NCI-H146 treated with DMSO at 0.1 percent for 48 hours (cell line): ENCODE measurements at regions not wholly inside any gene's neighbourhood (a gene's known extent, or its start where the extent isn't known, plus 50 kb on each side); places are given as distances from the start of the nearest gene placed in this dataset.
A peak's percentile ranks its signal among the peaks of the same experiment; 100 is the strongest.

Source experiments
- DNase-seq: peaks from one replicate; lab custom pipeline; 2025; ENCODE audit not compliant: unreplicated experiment; lab: John Stamatoyannopoulos, UW

DNA sequence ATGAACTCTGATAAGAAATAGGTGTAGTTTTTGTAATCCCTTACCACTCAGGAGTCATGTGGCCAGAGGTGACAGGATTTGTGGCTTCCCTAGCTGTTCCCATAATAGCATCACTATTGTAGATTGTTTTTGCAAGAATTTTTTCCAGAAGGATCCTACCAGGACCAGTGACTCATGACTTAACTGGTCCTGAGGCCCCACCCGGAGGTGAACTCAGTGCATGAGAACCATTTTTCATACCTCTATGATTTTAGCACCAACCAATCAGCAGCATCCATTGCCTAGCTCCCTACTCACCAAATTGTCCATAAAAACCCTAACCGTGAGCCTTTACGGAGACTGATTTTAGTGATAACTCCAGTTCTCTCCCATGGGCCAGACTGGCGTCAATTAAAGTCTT, 484.8 kb downstream of the PSAT1 start:
- no peak for DNase-seq

DNA sequence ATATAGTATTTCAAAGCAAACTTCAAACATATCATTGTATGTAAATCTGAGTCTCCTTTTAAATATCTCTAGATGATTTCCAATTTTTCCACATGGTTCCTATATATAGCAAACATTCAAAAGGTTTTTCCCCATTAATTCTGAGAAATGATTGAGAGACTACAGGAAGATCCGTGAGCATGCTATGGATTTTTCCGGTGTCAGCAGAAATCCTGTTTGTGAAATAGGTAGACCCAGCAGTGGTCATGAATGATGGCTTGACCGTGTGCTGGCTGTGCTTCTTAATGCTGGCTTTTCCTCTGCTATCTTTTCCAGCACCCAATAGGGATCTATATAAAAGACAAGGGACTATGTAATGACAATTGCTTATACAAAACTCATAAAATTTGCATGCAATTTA, 485.3 kb downstream of the PSAT1 start:
- DNase-seq, result no peak

DNA sequence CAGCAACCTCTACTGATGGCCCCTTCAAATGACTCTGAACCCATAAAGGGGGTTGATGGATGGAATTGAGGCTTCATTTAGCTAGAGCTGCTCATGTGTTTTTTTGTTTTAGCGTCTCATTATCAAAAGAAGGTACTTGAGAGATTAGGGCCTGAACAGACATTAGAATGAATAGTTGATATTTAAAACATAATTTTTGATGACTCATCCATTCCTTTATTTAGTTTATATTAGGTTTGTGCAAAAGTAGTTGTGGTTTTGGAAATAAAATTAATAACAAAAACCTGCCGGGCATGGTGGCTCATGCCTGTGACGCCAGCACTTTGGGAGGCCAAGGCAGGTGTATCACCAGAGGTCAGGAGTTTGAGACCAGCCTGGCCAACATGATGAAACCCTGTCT, 485.9 kb downstream of the PSAT1 start:
- no peak for DNase-seq

DNA sequence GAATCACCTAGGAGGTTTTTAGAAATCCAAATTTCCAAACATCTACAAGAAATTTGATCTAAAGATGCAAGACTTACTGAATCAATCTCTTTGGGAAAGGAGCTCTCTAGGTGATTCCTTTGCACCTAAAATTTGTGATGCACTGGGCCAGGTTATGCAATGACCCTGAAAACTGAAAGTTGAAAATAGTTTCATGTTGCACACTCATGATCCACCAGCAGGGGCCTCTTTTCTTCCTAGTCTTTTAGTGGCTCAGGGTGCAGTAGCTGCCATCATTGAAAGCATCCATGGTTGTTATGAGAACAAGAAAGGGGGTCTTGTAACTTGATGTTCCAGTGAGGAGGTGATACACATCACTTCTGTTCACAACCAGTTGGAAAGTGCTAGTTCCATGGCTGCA, 486.8 kb downstream of the PSAT1 start:
- DNase-seq, result no peak

DNA sequence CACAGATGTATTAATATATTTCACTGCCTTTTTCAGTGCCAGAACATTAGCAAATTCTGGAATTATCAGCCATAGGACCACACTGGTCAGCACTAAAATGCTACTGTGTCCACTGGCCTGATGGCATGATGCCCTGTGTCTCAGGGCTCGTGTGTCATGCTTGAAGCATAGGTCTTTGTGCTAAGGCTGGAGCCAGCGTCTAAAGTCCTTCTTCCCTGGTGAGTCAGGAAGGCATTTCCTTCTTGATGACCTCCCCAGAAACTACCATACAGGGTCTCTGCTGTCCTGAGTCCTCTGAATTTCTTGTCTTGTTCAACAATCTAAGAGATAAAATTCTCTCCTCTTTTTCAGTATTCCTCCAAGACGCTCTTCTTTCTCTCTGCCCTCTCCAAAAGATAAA, 489.9 kb downstream of the PSAT1 start:
- no peak for DNase-seq

DNA sequence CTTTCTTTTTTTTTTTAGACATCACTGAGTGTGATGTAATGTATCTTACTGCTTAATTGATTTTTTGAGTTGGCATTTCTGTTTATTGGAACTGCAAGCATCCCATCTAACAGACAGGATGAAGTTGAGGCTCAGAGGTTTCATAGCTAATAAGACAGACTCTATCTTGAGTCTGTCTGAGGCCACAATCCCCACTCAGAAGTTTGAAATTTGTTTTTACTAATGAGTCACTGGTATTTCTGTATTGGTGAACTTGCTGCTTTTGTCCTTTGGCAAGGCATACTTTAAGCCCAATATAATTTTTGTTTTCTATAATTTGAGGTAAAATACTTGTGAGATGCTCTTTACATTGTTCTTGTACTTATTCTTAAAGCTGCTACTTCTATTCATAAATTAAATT, 491.2 kb downstream of the PSAT1 start:
- DNase-seq, result no peak

DNA sequence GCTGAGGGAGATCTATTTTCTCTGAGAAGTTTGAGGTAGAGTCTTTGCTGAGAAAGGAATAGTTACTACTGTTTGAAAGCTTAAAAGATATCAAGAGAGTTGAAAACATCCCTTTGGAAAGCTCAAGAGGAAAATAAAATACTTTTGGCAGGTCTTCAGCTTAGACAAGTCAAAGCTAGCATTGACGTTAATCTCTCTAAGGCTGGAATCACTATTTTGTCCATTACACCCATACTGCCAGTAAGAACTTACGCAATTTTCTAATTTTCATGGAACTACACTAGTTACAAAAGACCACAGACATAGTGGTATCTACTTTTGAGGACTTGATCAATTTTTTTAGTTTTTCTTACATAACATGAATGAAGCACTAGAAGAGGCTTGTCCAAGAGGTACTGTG, 494.9 kb downstream of the PSAT1 start:
- DNase-seq, result no peak

DNA sequence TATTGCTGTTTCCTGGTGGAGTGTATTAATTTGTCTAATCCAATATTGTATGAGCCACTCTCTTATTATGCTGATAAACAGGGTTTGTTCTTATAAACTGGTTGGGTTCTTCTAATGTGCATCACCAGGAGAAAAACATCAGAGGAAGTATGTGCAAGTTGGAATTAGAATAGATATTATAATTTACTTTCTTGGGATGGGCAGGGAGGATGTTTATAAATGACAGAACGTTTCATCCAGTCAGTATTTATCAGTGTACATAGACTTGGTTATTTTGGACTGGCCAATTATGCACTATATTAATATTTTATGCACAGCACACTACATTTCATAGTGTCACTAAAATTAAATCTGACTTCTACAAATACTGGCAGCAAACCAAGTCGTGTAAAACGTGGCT, 495.8 kb downstream of the PSAT1 start:
- DNase-seq, result no peak

DNA sequence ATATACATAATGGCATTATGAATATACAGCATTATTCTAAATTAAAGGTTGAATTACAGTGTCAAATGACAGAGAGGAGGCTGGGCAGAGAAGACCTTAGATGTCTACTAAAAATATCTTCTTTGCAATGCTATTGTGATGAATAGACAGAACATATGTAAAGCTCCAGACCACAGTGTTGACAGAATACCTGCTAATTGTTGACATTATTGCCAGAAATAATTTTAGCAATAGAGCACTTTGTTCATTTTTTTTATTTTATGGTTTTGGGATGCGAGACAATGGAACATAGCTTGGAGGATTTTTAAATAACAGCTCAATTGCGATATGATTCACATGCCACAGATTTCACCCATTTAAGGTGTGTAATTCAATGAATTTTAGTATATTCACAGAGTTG, 508.8 kb downstream of the PSAT1 start:
- DNase-seq, result no peak

DNA sequence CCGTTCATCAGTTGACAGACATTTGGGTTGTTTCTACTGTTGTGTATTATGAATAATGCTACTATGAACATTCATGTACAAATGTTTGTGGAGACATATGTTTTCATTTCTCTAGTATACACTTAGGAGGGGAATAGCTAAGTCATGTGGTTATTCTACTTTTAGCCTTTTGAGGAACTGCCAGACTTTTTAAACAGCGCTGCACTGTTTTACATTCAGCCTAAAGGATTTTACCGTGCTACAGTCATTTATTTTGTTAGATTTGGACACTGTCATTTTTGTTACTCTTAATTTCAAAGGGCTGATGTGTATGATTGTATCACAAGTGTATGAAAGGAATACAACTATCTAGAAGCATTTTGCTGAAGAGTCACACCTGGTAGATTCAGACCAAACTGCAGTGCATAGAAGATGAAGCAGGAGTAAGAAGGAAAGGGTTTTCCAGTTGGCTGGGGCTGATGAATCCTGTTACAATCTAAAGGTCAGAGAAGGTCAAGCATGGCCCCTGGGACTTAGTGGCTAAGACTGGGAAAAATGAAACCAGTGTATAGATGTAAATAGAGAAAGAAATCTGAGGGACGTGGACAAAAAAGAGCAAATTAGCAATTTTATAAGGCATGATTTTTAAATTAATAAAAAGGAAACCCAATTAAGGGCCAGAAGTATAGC, 509.7 kb downstream of the PSAT1 start:
- DNase-seq, result no peak

DNA sequence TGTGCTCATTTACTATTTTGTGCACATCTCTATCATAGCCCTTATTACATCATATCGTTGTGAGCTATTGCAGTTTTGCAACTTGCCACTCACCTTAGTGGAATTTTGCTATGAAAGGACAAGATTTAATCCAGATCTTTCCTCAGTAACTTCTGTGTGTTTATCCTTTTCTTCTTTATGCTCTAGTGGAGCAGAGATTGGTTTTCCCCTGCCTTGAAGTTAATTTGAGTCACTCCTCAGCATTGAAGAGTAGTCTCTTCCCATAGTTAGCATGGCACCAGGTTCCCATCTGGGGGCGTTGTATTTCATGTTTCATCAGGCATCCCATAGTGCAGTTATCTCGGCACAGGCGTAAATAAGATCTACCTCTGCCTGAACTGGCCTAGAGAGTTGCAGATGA, 510.4 kb downstream of the PSAT1 start:
- DNase-seq, result no peak

DNA sequence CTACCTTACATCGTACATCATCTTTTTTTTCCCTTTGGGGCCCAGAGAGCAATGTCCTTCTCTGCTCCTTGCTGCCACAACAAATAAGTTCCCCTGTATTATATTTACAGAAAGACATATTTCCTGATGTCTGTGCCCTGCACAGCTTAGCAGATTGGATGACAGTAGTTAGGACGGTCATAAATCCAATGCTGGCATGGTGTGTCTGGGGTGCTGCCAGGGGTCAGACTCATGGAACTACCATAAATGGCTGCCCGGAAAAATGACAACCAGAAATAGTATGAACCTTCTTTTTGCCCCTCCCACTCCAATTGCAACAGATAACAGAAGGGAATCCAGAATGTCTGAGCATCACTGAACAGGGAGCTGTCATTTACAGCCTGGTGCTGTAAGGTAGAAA, 511.1 kb downstream of the PSAT1 start:
- no peak for DNase-seq

DNA sequence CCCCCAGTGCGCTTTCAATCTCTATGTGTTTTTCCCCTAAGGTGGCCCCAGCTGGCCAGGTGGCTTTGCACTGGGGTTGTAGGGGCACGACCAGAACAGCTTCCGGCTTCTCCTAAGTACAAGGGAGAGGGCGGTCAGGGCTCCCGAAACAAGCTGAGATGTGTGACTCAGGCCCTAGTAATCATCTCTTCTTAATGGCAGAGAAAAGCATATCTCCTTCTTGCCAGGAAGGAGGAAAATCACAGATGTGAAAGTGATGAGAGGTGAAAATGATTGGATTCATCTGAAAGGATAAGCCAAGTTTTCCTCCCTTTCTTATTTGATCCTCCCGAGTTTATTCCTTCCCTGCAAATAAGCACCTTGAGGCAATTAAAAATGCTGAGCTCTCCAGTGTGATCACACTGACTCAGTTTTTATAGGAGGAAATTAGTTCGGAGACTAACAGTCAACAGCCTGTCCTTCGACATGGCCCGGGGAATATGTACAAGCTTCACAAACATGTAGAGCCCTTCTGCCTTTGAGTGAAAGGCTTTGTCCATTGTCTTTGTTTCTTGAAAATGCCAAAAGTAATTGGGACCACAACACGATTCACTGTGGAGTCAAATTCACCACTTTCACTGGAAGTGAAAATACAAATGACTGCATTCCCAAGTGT, 514.8 kb downstream of the PSAT1 start:
- DNase-seq, result no peak

DNA sequence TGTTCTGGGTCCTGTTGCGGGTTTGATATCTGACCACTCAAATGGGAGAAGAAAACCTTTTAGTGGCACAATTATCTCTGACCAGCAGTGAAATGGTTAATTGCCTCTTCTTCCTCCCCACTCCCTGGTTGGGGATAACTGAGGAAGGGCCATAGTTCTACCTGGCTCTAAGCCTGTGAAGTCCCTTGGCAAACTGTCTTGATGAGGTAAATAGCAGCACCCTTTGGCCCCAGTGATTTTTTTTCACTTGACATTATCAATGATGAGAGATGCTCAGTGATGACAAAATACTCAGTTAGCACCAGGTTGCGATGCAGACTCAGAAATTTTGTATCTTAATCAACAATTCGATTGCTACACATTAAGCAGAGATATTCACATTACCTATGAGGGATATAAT, 515.7 kb downstream of the PSAT1 start:
- no peak for DNase-seq

DNA sequence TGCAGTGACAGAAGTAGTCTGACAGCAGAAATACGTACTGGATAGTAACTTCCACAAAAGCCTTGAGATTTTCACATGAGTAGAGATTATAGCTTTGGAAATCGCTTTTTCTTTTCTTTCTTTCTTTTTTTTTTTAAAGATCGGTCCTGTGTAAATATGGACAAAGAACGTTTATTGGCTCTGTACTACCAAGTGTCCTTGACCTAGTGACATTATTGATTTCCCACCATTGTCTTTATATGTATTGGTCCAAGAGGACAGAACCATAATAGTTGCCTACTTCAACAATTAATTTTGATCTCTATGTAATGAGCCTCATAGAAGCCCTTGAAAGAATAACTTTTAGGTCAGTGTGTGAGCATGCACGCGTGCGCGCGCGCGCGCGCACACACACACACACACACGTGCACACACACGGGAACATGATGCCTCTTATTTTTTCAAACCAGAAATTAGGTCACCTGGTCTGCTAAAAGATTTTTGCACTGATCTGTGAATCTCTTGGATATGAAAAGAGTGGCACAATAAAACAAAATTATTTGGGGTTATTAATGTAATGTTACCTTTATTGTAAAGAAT, 516.8 kb downstream of the PSAT1 start:
- no peak for DNase-seq

DNA sequence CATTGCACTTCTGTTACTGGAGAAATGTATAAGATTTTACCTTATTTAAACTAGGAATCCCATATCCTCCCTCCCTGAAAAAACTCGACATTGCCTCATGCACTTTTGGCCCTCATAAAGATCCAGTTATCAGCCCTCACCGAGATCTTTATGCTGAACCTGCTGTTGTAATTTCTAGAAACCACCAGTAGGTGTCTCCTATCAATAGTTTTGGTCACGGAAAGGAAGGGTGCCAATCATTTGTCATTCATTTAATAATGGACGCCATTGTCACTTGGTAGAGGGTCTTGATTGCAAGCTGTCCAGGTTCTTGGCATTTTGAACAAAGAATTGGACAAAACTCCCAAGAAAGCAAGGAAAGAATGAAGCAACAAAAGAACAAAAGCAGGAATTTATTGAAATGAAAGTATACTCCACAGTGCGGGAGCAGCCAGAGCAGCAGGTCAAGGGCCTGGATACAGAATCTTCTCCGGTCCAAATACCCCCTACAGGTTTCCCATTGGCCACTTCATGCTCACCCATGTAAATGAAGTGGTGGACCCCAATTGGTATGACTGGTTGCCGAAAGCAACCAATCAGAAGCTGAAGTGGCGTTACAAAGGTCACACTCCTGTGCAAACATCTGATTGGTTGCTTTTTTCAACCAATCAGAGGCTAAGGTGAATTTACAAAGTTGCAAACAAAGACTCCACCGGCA, 524.3 kb downstream of the PSAT1 start:
- peak; percentile 24 for DNase-seq

DNA sequence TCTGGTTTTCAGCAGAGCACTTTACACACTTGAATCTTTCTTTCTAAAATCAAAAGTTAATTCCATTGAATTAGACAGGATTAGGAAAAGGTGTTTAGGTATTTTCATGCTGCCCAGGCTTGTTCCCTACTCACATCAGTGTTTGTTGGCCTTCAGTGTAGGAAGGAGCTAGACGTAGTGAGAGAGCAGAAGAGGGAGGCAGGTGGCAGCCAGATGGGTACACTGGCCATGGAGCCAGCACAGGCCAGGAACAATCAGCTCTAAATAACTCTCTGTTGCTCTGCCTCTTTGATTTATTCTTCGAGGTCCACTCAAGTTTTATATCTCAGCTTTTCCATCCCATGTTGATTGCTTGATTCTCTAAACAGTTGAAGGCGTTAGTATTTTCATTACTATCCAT, 529.6 kb downstream of the PSAT1 start:
- DNase-seq, result no peak

DNA sequence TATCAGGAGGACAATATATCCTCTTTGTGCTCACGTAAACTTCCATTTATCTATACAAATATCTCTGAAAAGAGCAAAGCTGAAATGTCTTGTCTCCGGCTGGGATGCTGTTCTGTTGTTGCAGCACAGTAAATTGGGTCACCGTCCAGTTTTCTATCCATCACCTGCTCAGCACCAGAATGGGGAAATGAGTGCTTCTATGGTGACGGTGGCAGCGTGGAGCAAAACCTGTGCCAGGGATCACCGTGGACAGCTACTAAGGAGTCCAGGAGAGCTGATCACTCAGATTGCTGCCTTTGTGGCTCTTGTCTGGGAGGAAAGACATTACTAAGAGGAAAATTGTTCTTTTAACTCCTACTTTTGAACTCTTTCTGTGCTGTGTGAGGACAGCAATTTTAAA, 531.6 kb downstream of the PSAT1 start:
- DNase-seq, result no peak

DNA sequence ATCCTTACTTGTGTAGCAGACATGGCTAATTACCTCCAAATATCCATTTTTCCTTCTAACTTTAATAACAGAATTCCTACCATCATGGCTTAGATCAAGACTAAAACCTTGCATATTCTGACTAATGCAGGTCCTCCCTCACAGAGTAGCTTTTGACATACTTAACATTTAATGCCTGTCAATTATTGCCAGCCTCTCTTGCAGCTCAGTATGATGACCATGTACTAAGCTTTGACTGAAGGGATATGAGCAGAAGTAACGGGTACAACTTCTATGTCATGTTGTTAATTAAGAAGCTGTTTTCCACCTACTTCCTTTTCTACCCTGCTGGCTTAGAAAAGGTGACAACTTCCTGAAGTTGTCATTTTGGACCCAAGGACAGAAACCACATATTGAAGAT, 533.4 kb downstream of the PSAT1 start:
- no peak for DNase-seq

DNA sequence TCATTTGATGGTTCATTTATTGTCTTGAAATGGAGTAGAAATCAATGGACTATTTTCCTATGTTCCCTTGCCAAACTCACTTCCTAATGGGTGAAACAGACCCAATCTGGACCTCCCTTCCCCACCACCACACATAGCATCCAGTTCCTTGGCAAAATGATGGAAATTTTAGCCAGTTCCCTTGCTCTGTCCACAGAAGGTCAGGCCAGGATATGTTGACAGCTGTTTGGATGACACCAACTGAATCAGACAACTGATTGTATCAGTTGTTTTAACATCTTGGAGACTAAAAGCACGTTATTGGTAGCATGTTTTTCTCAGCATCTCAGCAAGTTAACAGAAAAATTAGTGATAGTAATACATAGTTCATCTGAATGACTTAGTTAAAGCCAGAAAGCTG, 534.8 kb downstream of the PSAT1 start:
- no peak for DNase-seq

DNA sequence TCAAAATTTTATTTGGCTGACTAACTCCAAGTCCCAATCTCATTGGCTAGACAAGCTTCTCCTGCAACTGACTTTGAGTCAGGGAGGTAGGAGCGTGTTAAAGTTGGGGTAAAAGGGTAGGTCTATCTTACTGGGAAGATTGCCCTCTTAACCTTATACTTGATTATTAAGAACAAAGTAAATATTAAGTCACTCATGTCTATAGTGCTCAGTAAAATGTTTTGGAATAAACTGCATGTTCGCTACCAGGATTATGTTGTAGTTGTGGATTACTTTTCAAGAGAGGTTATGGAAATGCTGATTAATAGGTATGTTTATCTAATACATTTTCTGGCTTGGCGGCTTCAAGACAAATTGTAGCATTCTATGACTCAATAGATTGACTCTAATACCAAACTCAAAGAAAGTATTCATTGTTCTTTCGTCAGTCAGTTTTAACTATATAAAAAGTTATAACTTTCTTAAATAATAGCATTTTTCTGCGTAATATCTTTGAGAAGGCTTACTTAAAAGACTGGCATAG, 539.1 kb downstream of the PSAT1 start:
- DNase-seq, result no peak

DNA sequence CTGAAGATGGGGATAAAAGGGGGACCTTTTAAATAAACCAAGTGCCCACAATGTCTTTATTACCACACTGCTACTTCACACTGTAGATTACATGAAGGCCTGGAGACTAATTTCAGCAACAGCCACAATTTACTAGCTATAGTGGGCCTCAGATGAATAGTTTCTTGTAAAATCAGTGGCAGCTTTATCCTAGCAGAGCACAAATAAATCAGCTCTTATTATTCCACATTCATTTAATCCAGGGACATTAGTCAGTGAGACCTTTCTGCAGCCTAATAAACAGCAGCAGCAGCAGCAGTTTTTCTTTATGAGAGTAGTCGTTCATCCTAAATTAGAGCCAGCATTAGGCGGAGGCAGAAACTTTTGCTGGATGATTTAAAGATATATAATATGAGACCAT, 542.3 kb downstream of the PSAT1 start:
- DNase-seq, result no peak
